GM12872 (cell line): ENCODE measurements at regions not wholly inside any gene's neighbourhood (a gene's known extent, or its start where the extent isn't known, plus 50 kb on each side); places are given as distances from the start of the nearest gene placed in this dataset.

Source experiments
- CTCF ChIP-seq: IDR thresholded peaks from 3 replicates; pipeline ENCODE4 v1.5.1; 2011; ENCODE audit warnings: low read depth, mild to moderate bottlenecking, low read length, moderate library complexity; ENCODE audit not compliant: insufficient read depth

- TF ChIP-seq CTCF, result no peak
These were observed 58.8 kb upstream of the SLCO4A1 start for GRCh38 chr20:62583424-62583920.

- no peak for TF ChIP-seq CTCF
These were observed 57.4 kb upstream of the SLCO4A1 start for GRCh38 chr20:62584671-62585460.

GRCh38 chr20:62585461-62585970 lies 56.8 kb upstream of the SLCO4A1 start:
- no peak for TF ChIP-seq CTCF

- TF ChIP-seq CTCF, result no peak
These were observed 55.5 kb upstream of the SLCO4A1 start for GRCh38 chr20:62586799-62587198.

GRCh38 chr20:62587757-62588402 lies 54.4 kb upstream of the SLCO4A1 start:
- TF ChIP-seq CTCF, result no peak

- no peak for TF ChIP-seq CTCF
These were observed 53.7 kb upstream of the SLCO4A1 start for GRCh38 chr20:62588458-62589149.

GRCh38 chr20:62589150-62589498 lies 53.2 kb upstream of the SLCO4A1 start:
- no peak for TF ChIP-seq CTCF
